C4-2B (cell line): ENCODE measurements at regions not wholly inside any gene's neighbourhood (a gene's known extent, or its start where the extent isn't known, plus 50 kb on each side); places are given as distances from the start of the nearest gene placed in this dataset.

Experiments used
- CTCF ChIP-seq: fragments of 450-650 bp; conservative IDR thresholded peaks from 2 replicates; pipeline ENCODE4 v1.5.1; 2017; ENCODE audit warnings: mild to moderate bottlenecking
- ZFX ChIP-seq: fragments of 450-650 bp; IDR thresholded peaks from 2 replicates; pipeline ENCODE4 v1.6.1; 2017

GRCh38 chr5:51188001-51188591 is 195.2 kb upstream of the ISL1 start:
- TF ChIP-seq CTCF: no peak
- TF ChIP-seq ZFX: no peak
